Vagina (tissue), 2 donors: ENCODE measurements at regions not wholly inside any gene's neighbourhood (a gene's known extent, or its start where the extent isn't known, plus 50 kb on each side); places are given as distances from the start of the nearest gene placed in this dataset.

Experiments used
- POLR2A ChIP-seq, 2 donors: fragments of 450-650 bp; IDR thresholded peaks; one replicate each; pipeline ENCODE4 v1.6.1; 2017; ENCODE audit warnings: antibody characterized with exemption in 2 of 2, mild to moderate bottlenecking in 2 of 2, moderate library complexity in 2 of 2
- POLR2AphosphoS5 ChIP-seq, 2 donors: sonication (generic); formaldehyde crosslinking; IDR thresholded peaks; one replicate each; pipeline ENCODE4 v1.9.0; 2017; ENCODE audit warnings: antibody characterized with exemption in 2 of 2, mild to moderate bottlenecking in 2 of 2, low read depth in 1 of 2; ENCODE audit not compliant: insufficient read depth in 1 of 2
- TF ChIP-seq, protein P1 (sequence below), 3 experiments: fragments of 450-650 bp in 2 of 3; fragments of 200-600 bp in 1 of 3; sonication (generic) in 1 of 3; IDR thresholded peaks; one replicate each; pipeline ENCODE4 v1.5.1; 2017 to 2019; ENCODE audit warnings: antibody characterized with exemption in 3 of 3, mild to moderate bottlenecking in 2 of 3, moderate library complexity in 2 of 3

DNA sequence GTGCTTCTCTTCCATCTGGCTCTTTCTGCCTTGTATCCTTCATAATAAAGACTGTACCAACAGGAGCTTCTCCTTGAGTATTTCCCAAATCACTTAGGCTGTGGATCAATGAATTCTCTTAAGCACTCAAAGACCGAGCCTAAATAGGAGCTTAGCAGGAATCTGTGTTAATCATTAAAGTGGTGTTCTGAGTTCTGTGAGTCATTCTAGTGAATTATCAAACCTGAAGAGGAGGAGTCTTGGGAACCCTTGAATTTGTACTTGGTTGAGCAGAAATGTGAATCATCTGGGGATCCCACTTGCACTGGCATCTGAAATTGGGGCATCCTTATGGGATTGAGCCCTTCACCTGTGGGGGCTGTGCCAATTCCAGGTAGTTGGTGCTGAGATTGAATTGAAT is 946.2 kb downstream of the BCL11B start:
- TF ChIP-seq, protein P1, sequence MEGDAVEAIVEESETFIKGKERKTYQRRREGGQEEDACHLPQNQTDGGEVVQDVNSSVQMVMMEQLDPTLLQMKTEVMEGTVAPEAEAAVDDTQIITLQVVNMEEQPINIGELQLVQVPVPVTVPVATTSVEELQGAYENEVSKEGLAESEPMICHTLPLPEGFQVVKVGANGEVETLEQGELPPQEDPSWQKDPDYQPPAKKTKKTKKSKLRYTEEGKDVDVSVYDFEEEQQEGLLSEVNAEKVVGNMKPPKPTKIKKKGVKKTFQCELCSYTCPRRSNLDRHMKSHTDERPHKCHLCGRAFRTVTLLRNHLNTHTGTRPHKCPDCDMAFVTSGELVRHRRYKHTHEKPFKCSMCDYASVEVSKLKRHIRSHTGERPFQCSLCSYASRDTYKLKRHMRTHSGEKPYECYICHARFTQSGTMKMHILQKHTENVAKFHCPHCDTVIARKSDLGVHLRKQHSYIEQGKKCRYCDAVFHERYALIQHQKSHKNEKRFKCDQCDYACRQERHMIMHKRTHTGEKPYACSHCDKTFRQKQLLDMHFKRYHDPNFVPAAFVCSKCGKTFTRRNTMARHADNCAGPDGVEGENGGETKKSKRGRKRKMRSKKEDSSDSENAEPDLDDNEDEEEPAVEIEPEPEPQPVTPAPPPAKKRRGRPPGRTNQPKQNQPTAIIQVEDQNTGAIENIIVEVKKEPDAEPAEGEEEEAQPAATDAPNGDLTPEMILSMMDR (IDR thresholded peaks at IDR 0.05), result no peak
- TF ChIP-seq POLR2AphosphoS5 (IDR thresholded peaks at IDR 0.05; ENCODE audit: insufficient read depth in 1 of 2, low read depth in 1 of 2) (no peak), POLR2A (IDR thresholded peaks at IDR 0.05) (no peak)
